HepG2 (cell line): ENCODE measurements at regions not wholly inside any gene's neighbourhood (a gene's known extent, or its start where the extent isn't known, plus 50 kb on each side); places are given as distances from the start of the nearest gene placed in this dataset.

Experiments
- ATAC-seq: fragments of 200-7000 bp; cut with Tn5 transposase; 3 replicates; pipeline ENCODE4 v1.9.1; 2020; ENCODE audit warnings: mild to moderate bottlenecking, moderate library complexity
- BruUV-seq: library from RNA; stranded (reverse); fragments of 400-500 nt; replicated peaks from 2 replicates; lab custom pipeline; 2021; lab: Mats Ljungman, UMichigan
- CTCF ChIA-PET: fragments of 300-600 bp; formaldehyde crosslinking; extraction: SDS; loops from one replicate; lab custom pipeline; 2021; ENCODE audit warnings: low total read pairs, inconsistent platforms, low intra/inter-chr PET ratio; lab: Yijun Ruan, JAX
- POLR2A ChIA-PET: fragments of 350-600 bp; sonication (Branson Sonifier 250); formaldehyde crosslinking; loops from one replicate; lab custom pipeline; 2020; ENCODE audit warnings: antibody characterized with exemption, inconsistent platforms; lab: Yijun Ruan, JAX
- DNase-seq: peaks from one replicate; pipeline ENCODE4 v3.0.0-alpha.2; 2015; ENCODE audit warnings: low spot score
- FAIRE-seq: peaks from 3 replicates; lab custom pipeline; 2011; peaks lifted over from hg19 to GRCh38; lab: Jason Lieb, UNC
- H2AFZ ChIP-seq: one replicate; pipeline ENCODE4 v1.6.1; 2011; ENCODE audit warnings: low read length, inconsistent platforms
- H3K27ac ChIP-seq: fragments of 300-600 bp; 3 replicates; pipeline ENCODE4 v1.8.0; 2011; ENCODE audit warnings: mixed run types, mild to moderate bottlenecking, mixed read lengths, low read length, inconsistent platforms; ENCODE audit not compliant: insufficient read depth; ENCODE audit errors: extremely low read length
- H3K27me3 ChIP-seq, 2 experiments: fragments of 200-600 bp in 1 of 2; 2 replicates in 1 of 2; 3 replicates in 1 of 2; pipeline versions ENCODE4 v1.6.0 to v1.8.0; 2011; ENCODE audit warnings: low read length in 2 of 2, mild to moderate bottlenecking in 2 of 2, moderate library complexity in 2 of 2, inconsistent platforms in 1 of 2; ENCODE audit not compliant: insufficient read depth in 2 of 2, control insufficient read depth in 1 of 2
- H3K36me3 ChIP-seq, 2 experiments: fragments of 200-600 bp in 1 of 2; replicated peaks in 1 of 2; 2 replicates in 1 of 2; 3 replicates in 1 of 2; pipeline versions ENCODE4 v1.5.1 to v1.8.0; 2011; ENCODE audit warnings: low read length in 2 of 2, inconsistent platforms in 1 of 2; ENCODE audit not compliant: insufficient read depth in 2 of 2, control insufficient read depth in 1 of 2
- H3K4me1 ChIP-seq: 2 replicates; pipeline ENCODE4 v1.5.1; 2012; ENCODE audit warnings: low read length, inconsistent platforms; ENCODE audit not compliant: insufficient read depth
- H3K4me2 ChIP-seq: 2 replicates; pipeline ENCODE4 v1.6.0; 2011; ENCODE audit warnings: low read depth, low read length, inconsistent platforms
- H3K4me3 ChIP-seq, 3 experiments: fragments of 200-600 bp in 1 of 3; sonication (generic), shearing (Covaris generic) in 1 of 3; replicated peaks in 1 of 3; 2 replicates each; pipeline ENCODE4 v1.5.1; 2011 to 2016; ENCODE audit warnings: low read length in 3 of 3, inconsistent platforms in 2 of 3, low read depth in 2 of 3, mild to moderate bottlenecking in 2 of 3, control low read depth in 1 of 3, mixed read lengths in 1 of 3; ENCODE audit not compliant: insufficient read depth in 1 of 3
- H3K79me2 ChIP-seq: one replicate; pipeline ENCODE4 v1.6.1; 2011; ENCODE audit warnings: low read length, inconsistent platforms; ENCODE audit not compliant: insufficient read depth
- H3K9ac ChIP-seq: 2 replicates; pipeline ENCODE4 v1.6.0; 2011; ENCODE audit warnings: mild to moderate bottlenecking, low read depth, low read length, inconsistent platforms; ENCODE audit not compliant: insufficient read depth
- H3K9me3 ChIP-seq: 2 replicates; pipeline ENCODE4 v1.5.1; 2012; ENCODE audit warnings: mild to moderate bottlenecking, low read length
- H4K20me1 ChIP-seq: 2 replicates; pipeline ENCODE4 v1.6.0; 2011; ENCODE audit warnings: inconsistent platforms, mild to moderate bottlenecking, low read length, moderate library complexity; ENCODE audit not compliant: insufficient read depth
- KDM3A ChIP-seq: IDR thresholded peaks from 2 replicates; pipeline ENCODE4 v1.6.1; 2018; ENCODE audit warnings: low read depth, missing compliant biosample characterization
- SOX5 ChIP-seq: IDR thresholded peaks from 2 replicates; pipeline ENCODE4 v1.6.1; 2016; ENCODE audit warnings: borderline replicate concordance
- STAT5B ChIP-seq: sonication (generic); formaldehyde crosslinking; IDR thresholded peaks from 2 replicates; pipeline ENCODE4 v1.4.0; 2020; ENCODE audit warnings: missing genetic modification reagents
- ZNF563 ChIP-seq: sonication (generic); formaldehyde crosslinking; IDR thresholded peaks from 2 replicates; pipeline ENCODE4 v1.8.0; 2022; ENCODE audit warnings: mild to moderate bottlenecking, moderate library complexity, missing genetic modification reagents
- WGBS: methylation state at CpG from one replicate; pipeline ENCODE4 v1.1.6; 2017; ENCODE audit warnings: low lambda C conversion rate; 5-methylcytosine and 5-hydroxymethylcytosine counted together
- in situ Hi-C: cut with HindIII; loops from 2 replicates; pipeline ENCODE4 v1.10.0; 2017; ENCODE audit warnings: low pct_unique_long_range_greater_than_20kb; ENCODE audit not compliant: extremely low pct_ligation_motif_present
- intact Hi-C: fragments of 100-400 bp; cut with micrococcal nuclease; formaldehyde crosslinking; loops from one replicate; pipeline ENCODE4 v1.10.0; 2022; ENCODE audit not compliant: unreplicated experiment

GRCh38 chr18:37955201-37955600, 389.6 kb upstream of the CELF4 start (continued):
- no peak for TF ChIP-seq ZNF563 (CRISPR knock-in tag)

- H3K9me3 ChIP-seq, result peaks cover 35% of the 10 kb centered on the region
- H3K4me3 ChIP-seq, result no peak overlapping the region
- ATAC-seq (no peak), FAIRE-seq (no peak), DNase-seq (no peak)
- in situ Hi-C loops (no loop called here), intact Hi-C loops (loop anchor here (2.0 kb wide), 1 partner anchor 67 kb away; no protein-coding TSS in a partner anchor)
- no peak overlapping the region for H3K27ac ChIP-seq
- CTCF ChIA-PET, result no interaction called here
- no peaks in the 10 kb centered on the region for H3K79me2 ChIP-seq
- no peaks in the 10 kb centered on the region for H3K36me3 ChIP-seq
- H2AFZ ChIP-seq, result no peak overlapping the region
- H3K4me2 ChIP-seq, result no peak overlapping the region
- POLR2A ChIA-PET, result no interaction called here
- 0% methylated on average over 2 of the region's 2 CpGs for WGBS
- no peak overlapping the region for H3K9ac ChIP-seq
- no peaks in the 10 kb centered on the region for H3K27me3 ChIP-seq
- H3K4me1 ChIP-seq, result no peaks in the 10 kb centered on the region
- H4K20me1 ChIP-seq, result no peaks in the 10 kb centered on the region
- no TSS peak for BruUV-seq
- TF ChIP-seq SOX5 (CRISPR knock-in tag) (no peak), STAT5B (no peak)
- TF ChIP-seq, all 625 proteins: peak for 0
These were observed 388.3 kb upstream of the CELF4 start for GRCh38 chr18:37953876-37954275.

GRCh38 chr18:37948471-37948870, 382.9 kb upstream of the CELF4 start:
- CTCF ChIA-PET, result no interaction called here
- FAIRE-seq, result no peak
- BruUV-seq, result no TSS peak

More at GRCh38 chr18:37948471-37948870, 382.9 kb upstream of the CELF4 start:
- Histone ChIP-seq H2AFZ (no peak overlapping the region), H3K4me2 (no peak overlapping the region), H3K79me2 (no peaks in the 10 kb centered on the region), H4K20me1 (no peaks in the 10 kb centered on the region), H3K4me3 (no peak overlapping the region), H3K36me3 (no peaks in the 10 kb centered on the region), H3K4me1 (no peaks in the 10 kb centered on the region), H3K27ac (no peak overlapping the region), H3K9me3 (peaks cover 16% of the 10 kb centered on the region), H3K27me3 (no peaks in the 10 kb centered on the region), H3K9ac (no peak overlapping the region)
- no peak for TF ChIP-seq KDM3A (CRISPR knock-in tag)
- POLR2A ChIA-PET, result no interaction called here
- in situ Hi-C loops, result no loop called here
- DNase-seq (no peak), ATAC-seq (no peak)
- intact Hi-C loops, result no loop called here
- 42% methylated on average over 3 of the region's 3 CpGs for WGBS
